GM19467 (cell line): ENCODE measurements at regions not wholly inside any gene's neighbourhood (a gene's known extent, or its start where the extent isn't known, plus 50 kb on each side); places are given as distances from the start of the nearest gene placed in this dataset.

Experiments used
- ATAC-seq: cut with Tn5 transposase; IDR thresholded peaks from one replicate; pipeline ENCODE4 v1.9.1; 2021; ENCODE audit warnings: mild to moderate bottlenecking, moderate library complexity; ENCODE audit not compliant: unreplicated experiment

- no peak for ATAC-seq
Measured at GRCh38 chr1:193320270-193320669, 133.9 kb upstream of the B3GALT2 start.

GRCh38 chr1:193318347-193318746 is 131.9 kb upstream of the B3GALT2 start:
- no peak for ATAC-seq

GRCh38 chr1:193313354-193314140 is 127.1 kb upstream of the B3GALT2 start:
- no peak for ATAC-seq

GRCh38 chr1:193312432-193312831 is 126.0 kb upstream of the B3GALT2 start:
- no peak for ATAC-seq

GRCh38 chr1:193311226-193311948 is 125.0 kb upstream of the B3GALT2 start:
- ATAC-seq = no peak

GRCh38 chr1:193310564-193310963 is 124.2 kb upstream of the B3GALT2 start:
- ATAC-seq = no peak

- ATAC-seq = no peak
Measured at GRCh38 chr1:193309936-193310475, 123.6 kb upstream of the B3GALT2 start.

DNA sequence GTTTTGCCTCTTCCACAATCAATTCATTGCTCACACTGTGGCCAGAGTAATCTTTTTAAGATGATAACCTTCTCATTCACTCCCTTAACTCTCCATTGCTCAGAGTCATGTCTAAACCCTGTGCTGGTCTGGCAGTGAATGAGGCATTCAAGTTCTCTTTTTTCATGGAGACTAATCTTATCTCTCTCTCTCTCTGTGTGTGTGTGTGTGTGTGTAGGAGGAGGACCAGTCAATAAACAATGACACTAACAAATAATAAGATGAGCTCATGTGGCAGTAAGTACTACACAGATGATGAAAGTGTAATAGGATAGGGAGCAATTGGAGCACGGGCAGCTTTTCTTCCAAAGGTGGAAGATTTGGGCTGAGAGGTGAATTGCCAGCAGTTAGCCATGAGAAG is 122.0 kb upstream of the B3GALT2 start:
- no peak for ATAC-seq

- no peak for ATAC-seq
Measured at GRCh38 chr1:193306430-193306829, 120.0 kb upstream of the B3GALT2 start.
